Femur (tissue), 1 donor: ENCODE measurements at regions not wholly inside any gene's neighbourhood (a gene's known extent, or its start where the extent isn't known, plus 50 kb on each side); places are given as distances from the start of the nearest gene placed in this dataset.

Source experiments
- DNase-seq: peaks from one replicate; pipeline ENCODE4 v3.0.0-alpha.2; 2017

DNA sequence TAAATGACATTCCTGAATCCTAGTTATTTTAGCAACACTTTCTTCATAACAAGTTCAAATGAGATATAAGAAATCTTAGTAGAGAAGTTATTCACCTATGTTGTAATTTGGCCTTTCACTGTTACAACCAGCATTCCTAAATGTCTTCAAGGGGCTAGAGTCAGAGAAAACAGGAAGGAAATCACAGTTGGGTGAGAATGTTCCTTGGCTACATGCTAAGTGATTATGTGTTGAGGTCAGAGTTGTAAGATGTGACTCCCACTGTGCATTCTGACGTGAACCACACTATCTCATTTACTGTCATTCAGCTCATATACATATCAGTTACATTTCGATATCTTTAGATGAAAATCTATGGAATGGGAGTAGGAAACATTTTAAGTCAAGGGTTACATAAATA, 51.0 kb upstream of the MLIP start:
- no peak for DNase-seq
